GM19467 (cell line): ENCODE measurements at regions not wholly inside any gene's neighbourhood (a gene's known extent, or its start where the extent isn't known, plus 50 kb on each side); places are given as distances from the start of the nearest gene placed in this dataset.

ENCODE experiments used
- ATAC-seq: cut with Tn5 transposase; IDR thresholded peaks from one replicate; pipeline ENCODE4 v1.9.1; 2021; ENCODE audit warnings: mild to moderate bottlenecking, moderate library complexity; ENCODE audit not compliant: unreplicated experiment

- no peak for ATAC-seq
Measured at GRCh38 chr4:144202081-144202480, 61.6 kb upstream of the GYPA start.

DNA sequence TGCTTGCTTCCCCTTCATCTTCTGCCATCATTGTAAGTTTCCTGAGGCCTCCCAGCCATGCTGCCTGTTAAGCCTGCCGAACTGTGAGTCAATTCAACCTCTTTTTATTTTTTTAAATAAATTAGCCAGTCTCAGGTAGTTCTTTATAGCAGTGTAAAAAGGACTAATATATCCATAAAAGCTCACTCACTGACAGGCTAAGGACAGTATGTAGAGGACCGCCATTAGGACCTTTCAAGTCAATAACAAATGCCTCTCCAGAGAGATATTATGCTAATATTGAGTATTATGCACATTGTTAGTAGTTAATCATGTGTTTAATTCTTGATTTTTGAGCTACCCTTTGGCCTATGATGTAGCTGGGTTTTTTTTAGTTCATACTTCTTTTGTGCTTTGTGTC lies 62.6 kb upstream of the GYPA start:
- no peak for ATAC-seq

DNA sequence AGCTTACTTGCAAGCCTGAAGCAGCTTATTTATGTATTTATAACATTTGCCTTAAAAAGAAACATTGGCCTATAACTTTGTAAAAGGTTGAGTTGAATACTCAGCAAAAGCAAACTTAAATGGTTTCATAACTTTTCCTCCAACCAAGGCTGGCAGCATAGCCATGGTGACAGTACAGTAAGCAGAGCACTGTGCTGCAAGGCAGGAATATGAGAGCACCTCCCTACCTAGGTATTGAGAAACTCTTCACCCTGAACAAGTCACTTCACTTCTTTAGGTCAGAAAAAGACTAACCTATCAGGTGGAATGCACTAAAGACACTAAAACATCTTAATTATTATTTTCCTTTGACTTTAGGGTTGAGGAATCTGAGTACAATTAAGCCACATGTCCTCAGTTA lies 63.9 kb upstream of the GYPA start:
- no peak for ATAC-seq

DNA sequence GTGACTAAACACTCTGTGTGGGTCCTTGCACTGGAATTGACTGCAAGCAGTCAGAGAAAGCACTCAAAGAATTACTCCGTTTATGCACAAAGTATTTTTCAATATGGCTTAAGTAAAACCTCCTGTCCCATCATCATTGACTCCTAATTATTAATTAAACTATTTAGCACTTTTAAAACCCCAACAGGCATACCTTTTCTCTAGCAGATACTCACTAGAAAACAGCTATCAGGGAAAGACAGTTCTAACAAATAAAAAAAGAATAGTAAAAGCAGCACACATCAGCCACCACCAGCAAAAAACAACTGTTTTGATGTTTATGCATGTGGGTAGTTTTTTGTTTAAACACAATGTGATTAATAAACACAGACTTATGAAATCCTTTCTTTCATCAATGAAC lies 66.2 kb upstream of the GYPA start:
- no peak for ATAC-seq

DNA sequence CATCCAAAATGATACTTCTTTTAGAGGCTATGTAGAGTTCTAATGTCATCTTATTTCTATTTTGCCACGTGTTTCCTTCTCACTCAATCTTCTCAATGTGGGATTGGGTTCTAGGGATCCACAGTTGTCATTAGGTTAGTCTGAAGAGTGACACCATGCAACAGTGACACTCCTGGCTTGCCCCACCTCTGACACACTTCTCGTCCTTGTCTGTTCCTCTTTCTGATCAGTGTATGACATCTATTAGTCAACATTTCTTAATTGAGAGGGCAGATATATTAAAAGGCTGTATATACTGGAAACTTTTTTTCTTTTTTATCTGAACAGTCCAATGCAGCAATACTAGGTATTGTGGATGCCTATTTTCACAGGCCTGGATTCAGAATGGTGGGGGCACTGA lies 67.6 kb upstream of the GYPA start:
- no peak for ATAC-seq

GRCh38 chr4:144209491-144209890 lies 69.0 kb upstream of the GYPA start:
- no peak for ATAC-seq

DNA sequence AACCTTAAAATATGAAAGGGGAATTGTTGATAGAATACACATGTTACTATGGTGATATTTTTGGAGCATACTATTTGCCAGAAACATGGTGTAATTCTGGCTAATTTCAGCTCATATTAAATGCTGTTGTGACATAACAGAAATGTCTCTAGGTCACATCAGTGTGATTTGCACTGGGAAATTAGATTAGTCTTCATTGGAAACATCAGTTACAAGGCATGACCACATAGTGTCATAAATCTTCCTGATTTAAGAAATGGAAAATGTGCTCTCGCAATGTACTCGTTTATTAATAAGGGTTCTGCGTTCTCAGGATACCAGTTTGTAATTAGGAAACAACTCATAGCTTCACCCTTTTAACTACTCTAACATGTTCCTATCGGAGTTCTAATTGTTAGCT lies 72.9 kb upstream of the GYPA start:
- ATAC-seq, result no peak

DNA sequence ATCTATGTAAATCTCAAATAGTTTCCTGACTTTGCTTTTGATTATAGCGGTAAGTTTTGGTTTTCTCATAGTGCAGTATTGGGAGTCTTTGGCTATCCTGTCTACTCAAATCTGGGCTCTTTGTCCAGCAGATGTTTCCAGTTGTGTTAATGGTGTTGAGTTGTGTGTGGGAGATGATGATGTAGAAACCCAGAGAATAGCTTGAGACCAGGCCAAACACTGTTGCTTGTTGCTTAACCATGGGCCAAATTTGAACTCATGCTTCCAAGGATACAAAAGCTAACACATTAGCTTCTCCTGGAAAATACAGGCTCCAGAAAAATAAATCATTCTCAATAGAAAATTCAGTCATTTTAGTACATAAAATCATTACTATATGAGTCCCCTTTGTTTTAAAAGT lies 82.6 kb upstream of the GYPA start:
- no peak for ATAC-seq

- no peak for ATAC-seq
Measured at GRCh38 chr4:144223661-144224060, 83.1 kb upstream of the GYPA start.

DNA sequence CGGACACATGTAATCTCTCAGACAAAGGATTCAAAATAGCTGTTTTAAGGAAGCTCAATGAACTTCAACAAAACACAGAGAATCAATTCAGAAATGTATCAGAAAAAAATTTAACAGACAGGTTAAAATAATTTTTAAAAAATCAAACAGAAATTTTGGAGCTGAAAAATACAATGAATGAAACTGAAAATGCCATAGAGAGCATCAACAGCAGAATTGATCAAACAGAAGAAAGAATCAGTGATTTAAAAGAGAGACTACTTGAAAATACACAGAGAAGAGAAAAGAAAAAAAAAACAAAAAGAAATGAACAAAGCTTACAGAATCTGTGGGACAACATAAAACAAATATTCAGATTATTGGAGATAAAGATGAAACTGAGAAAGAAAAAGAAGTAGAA lies 118.8 kb upstream of the GYPA start:
- ATAC-seq, result no peak

DNA sequence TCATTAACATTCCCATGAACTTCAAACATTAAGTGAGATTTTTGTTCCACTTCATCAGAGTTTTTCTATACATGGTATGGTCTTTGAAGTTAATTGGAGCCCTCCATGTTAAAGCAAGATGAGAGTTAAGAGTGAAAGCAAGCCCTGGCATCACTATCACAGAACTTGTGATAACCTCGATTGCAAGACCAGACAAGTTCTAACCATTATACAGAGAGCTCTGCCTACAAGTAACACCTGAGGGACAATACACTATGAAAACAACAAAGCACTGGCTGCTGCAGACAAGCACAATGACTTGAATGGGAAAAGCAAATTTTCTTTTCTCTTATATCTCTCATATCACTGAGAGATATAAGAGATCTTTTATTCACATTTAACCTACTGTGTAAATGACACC lies 126.6 kb upstream of the GYPA start:
- no peak for ATAC-seq

- ATAC-seq, result no peak
Measured at GRCh38 chr4:144280688-144281087, 140.2 kb upstream of the GYPA start.

DNA sequence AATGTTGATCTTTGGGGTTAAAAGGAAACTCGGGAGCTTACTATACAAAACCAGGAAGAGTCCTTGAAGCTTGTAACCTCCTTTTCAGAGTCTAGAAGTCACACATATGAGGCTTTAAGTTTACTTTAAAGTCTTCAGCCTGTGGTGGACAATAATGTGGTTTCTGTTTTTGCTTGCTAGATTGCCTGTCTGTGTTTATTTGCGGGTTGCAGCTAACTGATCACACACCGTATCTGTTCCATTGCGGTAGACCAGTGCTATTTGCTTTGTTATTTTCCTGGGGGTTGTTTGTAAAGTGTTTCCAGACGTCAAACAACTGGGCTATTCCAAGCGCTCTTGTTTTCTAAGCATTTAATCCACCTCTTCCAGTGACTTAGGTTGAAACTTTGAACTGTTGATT lies 143.0 kb upstream of the GYPA start:
- ATAC-seq, result no peak

DNA sequence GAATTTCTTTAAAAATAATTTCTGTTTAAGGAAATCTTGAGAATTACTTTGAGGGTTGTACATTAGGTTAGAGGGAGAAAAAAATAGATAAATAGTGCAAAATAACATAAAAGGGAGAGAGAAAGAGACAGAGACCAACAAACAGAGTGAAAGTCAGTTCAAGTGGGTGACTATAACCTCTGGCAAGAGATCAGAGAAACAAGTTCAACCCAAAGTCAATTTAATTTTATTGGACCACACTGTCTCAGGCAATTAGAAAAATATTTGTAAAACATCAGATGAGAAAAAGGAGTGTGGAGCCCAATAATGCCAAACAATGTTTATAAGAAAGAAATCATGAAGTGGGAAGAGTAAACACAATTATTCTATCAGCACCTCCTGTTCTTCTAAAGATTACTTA lies 143.5 kb upstream of the GYPA start:
- no peak for ATAC-seq

DNA sequence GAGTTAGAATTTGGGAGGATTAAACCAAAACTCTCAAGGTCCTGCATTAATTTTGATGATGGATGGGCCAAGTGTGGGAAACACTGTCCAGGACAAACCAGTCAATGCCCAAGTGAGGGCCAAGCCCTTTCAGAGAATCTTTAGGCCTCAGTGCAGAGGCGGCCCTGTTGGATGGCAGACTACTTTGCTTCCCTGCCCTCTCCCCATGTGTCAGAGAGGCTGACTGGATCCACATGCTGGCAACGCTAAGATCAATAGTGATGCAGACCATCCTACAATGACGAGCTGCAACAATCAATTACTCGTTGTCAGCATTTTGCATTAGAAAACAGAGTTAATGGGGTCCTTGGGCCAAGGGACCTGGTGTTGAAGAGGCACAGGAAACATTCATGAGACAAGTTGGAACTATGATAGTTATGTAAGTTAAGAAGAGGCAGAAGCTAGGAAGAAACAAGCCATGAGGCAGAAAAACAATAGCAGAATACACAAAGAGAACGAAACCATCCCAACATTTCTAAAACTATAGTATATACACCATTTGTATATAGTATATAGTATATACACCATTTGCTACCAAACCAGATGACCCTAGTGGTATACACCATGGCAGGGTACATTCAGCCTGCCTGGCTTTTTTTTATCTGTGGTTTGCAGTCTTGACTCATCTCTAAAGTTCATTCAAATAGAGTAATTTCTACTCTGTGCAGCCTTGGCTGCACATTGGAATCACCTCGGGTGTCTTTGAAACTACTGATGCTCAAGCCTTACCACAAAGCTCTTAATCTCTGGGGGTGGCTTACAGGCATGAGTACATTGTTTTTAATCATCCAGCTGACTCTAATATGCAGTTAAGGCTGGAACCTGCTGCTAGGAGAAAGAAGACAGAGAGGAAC lies 147.7 kb upstream of the GYPA start:
- peak; percentile 81 for ATAC-seq

DNA sequence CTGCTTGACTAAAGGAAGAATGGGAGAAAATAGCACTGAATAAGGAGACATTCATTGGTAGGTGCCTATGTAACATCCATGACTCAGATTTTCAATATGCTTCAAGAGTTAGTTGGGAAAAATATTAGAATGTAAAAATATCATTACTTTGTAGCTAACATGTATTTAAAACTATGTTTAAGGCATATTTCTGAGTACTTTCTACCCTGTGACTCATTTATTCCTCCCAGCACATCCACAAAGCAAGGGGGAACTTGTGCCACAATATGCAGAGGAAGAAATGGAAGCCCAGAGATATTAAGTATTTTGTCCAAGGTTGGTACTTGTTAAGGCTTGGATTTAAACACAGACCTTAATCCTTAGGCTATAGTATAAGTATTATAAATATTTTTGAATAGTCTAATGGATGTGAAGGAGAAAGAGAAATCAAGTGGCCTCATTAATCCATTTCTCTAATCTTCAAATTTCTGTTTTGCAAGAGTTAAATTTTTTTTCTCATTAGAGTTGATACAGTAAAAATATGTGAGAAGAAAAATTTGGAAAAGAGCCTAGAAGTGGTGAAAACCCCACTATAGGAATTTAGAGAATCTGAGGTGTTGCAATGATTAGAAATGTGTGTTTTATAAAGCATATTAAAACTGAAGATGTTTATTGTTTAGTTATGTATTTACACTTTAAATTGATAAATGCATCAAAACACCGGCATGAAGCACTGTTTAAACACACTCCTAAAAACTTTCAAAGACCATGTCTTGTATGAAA lies 149.3 kb upstream of the GYPA start:
- no peak for ATAC-seq

DNA sequence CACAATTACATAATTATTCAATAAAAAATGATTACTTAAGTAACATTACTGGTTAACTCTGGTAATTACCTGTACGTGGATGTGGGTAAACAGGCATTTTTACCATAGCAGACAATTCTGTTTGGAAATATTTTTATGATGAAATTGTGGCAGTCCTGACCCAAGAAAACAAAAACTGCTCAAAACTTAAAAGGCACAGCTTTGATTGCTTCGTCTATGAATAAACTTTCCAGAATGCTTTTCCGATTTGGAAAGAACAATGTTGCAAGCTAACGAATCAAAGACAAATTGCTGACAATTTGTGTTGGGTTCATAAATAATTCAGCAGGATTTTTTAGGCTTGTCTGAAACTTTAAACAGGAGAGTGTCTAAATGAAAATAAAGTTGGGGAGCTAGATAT lies 150.6 kb upstream of the GYPA start:
- ATAC-seq, result no peak

- ATAC-seq, result no peak
Measured at GRCh38 chr4:144294211-144294610, 153.7 kb upstream of the GYPA start.

DNA sequence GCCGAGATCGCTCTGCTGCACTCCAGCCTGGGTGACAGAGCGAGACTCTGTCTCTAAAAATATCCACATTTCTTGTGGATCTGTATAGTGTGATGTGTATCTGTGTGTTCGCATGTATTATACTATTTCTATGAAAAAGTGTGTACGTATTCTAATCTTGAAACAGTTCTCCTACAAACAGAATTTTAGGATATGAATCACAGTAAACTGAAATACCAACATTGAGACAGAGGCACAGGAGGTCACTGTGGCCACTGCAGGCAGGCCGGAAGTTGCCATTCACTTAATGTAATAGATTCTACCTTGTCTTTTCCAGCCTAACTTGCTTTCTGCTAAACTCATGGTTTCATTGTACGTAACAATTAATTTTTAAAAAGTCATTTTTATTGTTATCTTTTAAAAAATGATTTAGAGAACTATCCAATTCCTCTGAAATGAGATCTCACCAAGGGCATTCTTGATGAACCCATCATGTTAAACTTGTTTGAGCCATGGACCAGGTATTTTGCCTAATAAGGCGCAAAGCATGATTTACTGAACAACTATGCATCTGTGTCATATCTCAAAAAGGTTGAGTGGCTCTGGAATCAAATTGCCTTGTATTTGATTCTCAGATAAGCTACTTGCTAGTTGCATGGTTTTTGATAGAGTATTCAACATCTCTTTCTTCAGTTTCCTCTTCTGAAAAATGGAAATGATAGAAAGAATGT lies 154.9 kb upstream of the GYPA start:
- no peak for ATAC-seq

DNA sequence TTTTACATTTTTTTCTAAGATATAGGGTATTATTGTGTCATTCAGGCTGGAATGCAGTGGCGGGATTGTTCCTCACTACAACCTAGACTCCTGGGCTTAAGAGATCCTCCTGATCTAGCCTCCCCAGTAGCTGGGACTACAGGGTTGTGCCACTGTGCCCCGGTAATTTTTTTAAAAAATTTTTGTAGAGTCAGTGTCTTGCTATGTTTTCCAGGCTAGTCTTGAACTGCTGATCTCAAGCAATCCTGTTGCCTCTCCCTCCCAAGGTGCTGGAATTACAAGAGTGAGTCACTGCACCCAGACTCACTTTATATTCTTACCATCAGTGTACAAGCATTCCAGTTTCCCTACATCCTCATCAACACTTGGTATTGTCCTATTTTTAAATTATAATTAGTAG lies 156.4 kb upstream of the GYPA start:
- no peak for ATAC-seq

GRCh38 chr4:144298519-144298918 lies 158.0 kb upstream of the GYPA start:
- ATAC-seq, result no peak

DNA sequence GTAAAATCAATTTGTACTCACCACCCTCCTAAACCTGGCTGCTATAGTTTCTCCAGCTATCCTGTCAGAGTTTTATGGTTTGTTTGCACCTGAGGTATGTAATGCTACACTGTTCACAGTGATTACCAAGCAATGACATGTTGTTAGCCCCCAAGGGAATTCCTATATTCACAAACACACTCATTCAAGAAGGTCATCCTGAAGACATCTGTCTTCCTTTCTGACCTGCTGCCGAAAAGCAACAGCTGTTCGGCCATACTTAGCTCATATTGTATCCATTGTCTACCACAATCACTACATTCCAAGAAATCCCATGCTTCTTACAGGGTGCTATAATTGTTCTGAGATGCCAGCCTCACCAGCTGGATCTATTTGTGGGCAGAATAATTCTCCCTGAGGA lies 160.1 kb upstream of the GYPA start:
- ATAC-seq, result no peak
